ENCODE measurements at regions not wholly inside any gene's neighbourhood (a gene's known extent, or its start where the extent isn't known, plus 50 kb on each side); places are given as distances from the start of the nearest gene placed in this dataset.

GRCh38 chr5:97847920-97848631 lies 665.0 kb upstream of the RIOK2 start:
- H3K27ac ChIP-seq (ENCODE audit: low read length) = no peak overlapping the region
- Mint-ChIP-seq H3K27me3 (no peaks in the 10 kb centered on the region), H3K4me1 (no peaks in the 10 kb centered on the region), H3K27ac (no peak overlapping the region), H3K36me3 (no peaks in the 10 kb centered on the region), H3K4me3 (no peak overlapping the region), H3K9me3 (peaks cover 0 to 5% (median 0%) of the 10 kb centered on the region in 3 donors)
- no peaks in the 10 kb centered on the region for H3K4me1 ChIP-seq (ENCODE audit: control insufficient read depth in 1 of 2, extremely low read depth in 1 of 2, insufficient read depth in 2 of 2, low read length in 2 of 2)
- no peak overlapping the region for H3K4me3 ChIP-seq (ENCODE audit: control insufficient read depth in 1 of 2, extremely low read depth in 1 of 2, low read length in 1 of 2)
- no peaks in the 10 kb centered on the region for H3K9me3 ChIP-seq
- ChIA-PET CTCF (no interaction called here), POLR2A (no interaction called here)
- DNase-seq (no peak), ATAC-seq (replicated peaks in 1 of 4) (no peak)
- H3K36me3 ChIP-seq (ENCODE audit: control insufficient read depth in 2 of 2, extremely low read depth in 1 of 2, insufficient read depth in 1 of 2, low read length in 1 of 2) = no peaks in the 10 kb centered on the region
- H3K27me3 ChIP-seq (replicated peaks in 1 of 2; ENCODE audit: control insufficient read depth in 2 of 2, extremely low read depth in 1 of 2, insufficient read depth in 2 of 2, low read length in 1 of 2) = no peaks in the 10 kb centered on the region
- no CpG with 5 or more reads among the region's 2 CpGs for WGBS (ENCODE audit: insufficient coverage)

- H3K4me1 ChIP-seq (ENCODE audit: control insufficient read depth in 1 of 2, extremely low read depth in 1 of 2, insufficient read depth in 2 of 2, low read length in 2 of 2) = no peaks in the 10 kb centered on the region
- no peaks in the 10 kb centered on the region for H3K36me3 Mint-ChIP-seq
- H3K27ac Mint-ChIP-seq = no peak overlapping the region
- DNase-seq (no peak), ATAC-seq (replicated peaks in 1 of 4) (no peak)
- no peaks in the 10 kb centered on the region for H3K9me3 ChIP-seq
- H3K27me3 ChIP-seq (replicated peaks in 1 of 2; ENCODE audit: control insufficient read depth in 2 of 2, extremely low read depth in 1 of 2, insufficient read depth in 2 of 2, low read length in 1 of 2) = no peaks in the 10 kb centered on the region
- no CpG with 5 or more reads among the region's 1 CpG for WGBS (ENCODE audit: insufficient coverage)
- H3K4me3 Mint-ChIP-seq = no peak overlapping the region
- CTCF ChIA-PET = no interaction called here
- POLR2A ChIA-PET = no interaction called here
- no peak overlapping the region for H3K4me3 ChIP-seq (ENCODE audit: control insufficient read depth in 1 of 2, extremely low read depth in 1 of 2, low read length in 1 of 2)
- no peaks in the 10 kb centered on the region for H3K27me3 Mint-ChIP-seq
- no peaks in the 10 kb centered on the region for H3K36me3 ChIP-seq (ENCODE audit: control insufficient read depth in 2 of 2, extremely low read depth in 1 of 2, insufficient read depth in 1 of 2, low read length in 1 of 2)
- H3K9me3 Mint-ChIP-seq = peaks cover 0 to 5% (median 2%) of the 10 kb centered on the region in 3 donors
- no peaks in the 10 kb centered on the region for H3K4me1 Mint-ChIP-seq
- H3K27ac ChIP-seq (ENCODE audit: low read length) = no peak overlapping the region
These were observed 668.0 kb upstream of the RIOK2 start for GRCh38 chr5:97851036-97851435.

- H3K27me3 Mint-ChIP-seq = no peaks in the 10 kb centered on the region
- ATAC-seq (replicated peaks in 1 of 4) (no peak), DNase-seq (no peak)
- no peaks in the 10 kb centered on the region for H3K4me1 Mint-ChIP-seq
- Histone ChIP-seq H3K27ac (ENCODE audit: low read length) (no peak overlapping the region), H3K36me3 (ENCODE audit: control insufficient read depth in 2 of 2, extremely low read depth in 1 of 2, insufficient read depth in 1 of 2, low read length in 1 of 2) (no peaks in the 10 kb centered on the region), H3K4me1 (ENCODE audit: control insufficient read depth in 1 of 2, extremely low read depth in 1 of 2, insufficient read depth in 2 of 2, low read length in 2 of 2) (no peaks in the 10 kb centered on the region), H3K27me3 (replicated peaks in 1 of 2; ENCODE audit: control insufficient read depth in 2 of 2, extremely low read depth in 1 of 2, insufficient read depth in 2 of 2, low read length in 1 of 2) (no peaks in the 10 kb centered on the region), H3K9me3 (no peaks in the 10 kb centered on the region), H3K4me3 (ENCODE audit: control insufficient read depth in 1 of 2, extremely low read depth in 1 of 2, low read length in 1 of 2) (no peak overlapping the region)
- 61% methylated on average over 6 of the region's 9 CpGs for WGBS (ENCODE audit: insufficient coverage)
- no peaks in the 10 kb centered on the region for H3K36me3 Mint-ChIP-seq
- CTCF ChIA-PET = no interaction called here
- H3K4me3 Mint-ChIP-seq = no peak overlapping the region
- no peak overlapping the region for H3K27ac Mint-ChIP-seq
- POLR2A ChIA-PET = no interaction called here
- H3K9me3 Mint-ChIP-seq = peaks cover 6 to 25% (median 23%) of the 10 kb centered on the region in 3 donors
These were observed 672.1 kb upstream of the RIOK2 start for GRCh38 chr5:97854871-97855762.

- ATAC-seq (replicated peaks in 1 of 4) (no peak), DNase-seq (no peak)
- ChIA-PET CTCF (no interaction called here), POLR2A (no interaction called here)
- Histone ChIP-seq H3K27ac (ENCODE audit: low read length) (no peak overlapping the region), H3K27me3 (replicated peaks in 1 of 2; ENCODE audit: control insufficient read depth in 2 of 2, extremely low read depth in 1 of 2, insufficient read depth in 2 of 2, low read length in 1 of 2) (no peaks in the 10 kb centered on the region), H3K4me3 (ENCODE audit: control insufficient read depth in 1 of 2, extremely low read depth in 1 of 2, low read length in 1 of 2) (no peak overlapping the region), H3K4me1 (ENCODE audit: control insufficient read depth in 1 of 2, extremely low read depth in 1 of 2, insufficient read depth in 2 of 2, low read length in 2 of 2) (no peaks in the 10 kb centered on the region), H3K9me3 (no peaks in the 10 kb centered on the region), H3K36me3 (ENCODE audit: control insufficient read depth in 2 of 2, extremely low read depth in 1 of 2, insufficient read depth in 1 of 2, low read length in 1 of 2) (no peaks in the 10 kb centered on the region)
- no peaks in the 10 kb centered on the region for H3K36me3 Mint-ChIP-seq
- no peak overlapping the region for H3K27ac Mint-ChIP-seq
- no peaks in the 10 kb centered on the region for H3K4me1 Mint-ChIP-seq
- no peak overlapping the region for H3K4me3 Mint-ChIP-seq
- no CpG with 5 or more reads among the region's 2 CpGs for WGBS (ENCODE audit: insufficient coverage)
- peaks cover 0 to 3% (median 0%) of the 10 kb centered on the region in 3 donors for H3K9me3 Mint-ChIP-seq
- H3K27me3 Mint-ChIP-seq = no peaks in the 10 kb centered on the region
These were observed 691.4 kb upstream of the RIOK2 start for GRCh38 chr5:97874491-97874890.

GRCh38 chr5:97876272-97876671 lies 693.2 kb upstream of the RIOK2 start:
- no CpG with 5 or more reads among the region's 2 CpGs for WGBS (ENCODE audit: insufficient coverage)
- no peaks in the 10 kb centered on the region for H3K4me1 ChIP-seq (ENCODE audit: control insufficient read depth in 1 of 2, extremely low read depth in 1 of 2, insufficient read depth in 2 of 2, low read length in 2 of 2)
- no peak for ATAC-seq (replicated peaks in 1 of 4)

GRCh38 chr5:97877588-97877987 lies 694.5 kb upstream of the RIOK2 start:
- H3K9me3 ChIP-seq = no peaks in the 10 kb centered on the region
- CTCF ChIA-PET = no interaction called here
- DNase-seq = no peak
- H3K9me3 Mint-ChIP-seq = no peaks in the 10 kb centered on the region
- WGBS (ENCODE audit: insufficient coverage) = 80% methylated on average over 1 of the region's 3 CpGs
- no peaks in the 10 kb centered on the region for H3K4me1 Mint-ChIP-seq
- no peak overlapping the region for H3K27ac ChIP-seq (ENCODE audit: low read length)
- no peaks in the 10 kb centered on the region for H3K36me3 ChIP-seq (ENCODE audit: control insufficient read depth in 2 of 2, extremely low read depth in 1 of 2, insufficient read depth in 1 of 2, low read length in 1 of 2)
- POLR2A ChIA-PET = no interaction called here
- no peak overlapping the region for H3K4me3 ChIP-seq (ENCODE audit: control insufficient read depth in 1 of 2, extremely low read depth in 1 of 2, low read length in 1 of 2)
- no peak overlapping the region for H3K27ac Mint-ChIP-seq
- H3K4me3 Mint-ChIP-seq = no peak overlapping the region
- no peaks in the 10 kb centered on the region for H3K36me3 Mint-ChIP-seq
- no peaks in the 10 kb centered on the region for H3K27me3 Mint-ChIP-seq
- no peak for ATAC-seq (replicated peaks in 1 of 4)
- no peaks in the 10 kb centered on the region for H3K4me1 ChIP-seq (ENCODE audit: control insufficient read depth in 1 of 2, extremely low read depth in 1 of 2, insufficient read depth in 2 of 2, low read length in 2 of 2)
- H3K27me3 ChIP-seq (replicated peaks in 1 of 2; ENCODE audit: control insufficient read depth in 2 of 2, extremely low read depth in 1 of 2, insufficient read depth in 2 of 2, low read length in 1 of 2) = no peaks in the 10 kb centered on the region

More at GRCh38 chr5:97876272-97876671, 693.2 kb upstream of the RIOK2 start:
- ChIA-PET POLR2A (no interaction called here), CTCF (no interaction called here)
- Mint-ChIP-seq H3K36me3 (no peaks in the 10 kb centered on the region), H3K9me3 (peaks cover 0 to 3% (median 0%) of the 10 kb centered on the region in 3 donors), H3K27me3 (no peaks in the 10 kb centered on the region), H3K27ac (no peak overlapping the region), H3K4me1 (no peaks in the 10 kb centered on the region), H3K4me3 (no peak overlapping the region)
- DNase-seq = no peak
- Histone ChIP-seq H3K27me3 (replicated peaks in 1 of 2; ENCODE audit: control insufficient read depth in 2 of 2, extremely low read depth in 1 of 2, insufficient read depth in 2 of 2, low read length in 1 of 2) (no peaks in the 10 kb centered on the region), H3K36me3 (ENCODE audit: control insufficient read depth in 2 of 2, extremely low read depth in 1 of 2, insufficient read depth in 1 of 2, low read length in 1 of 2) (no peaks in the 10 kb centered on the region), H3K4me3 (ENCODE audit: control insufficient read depth in 1 of 2, extremely low read depth in 1 of 2, low read length in 1 of 2) (no peak overlapping the region), H3K9me3 (no peaks in the 10 kb centered on the region), H3K27ac (ENCODE audit: low read length) (no peak overlapping the region)
